HG03139 (cell line): ENCODE measurements at regions not wholly inside any gene's neighbourhood (a gene's known extent, or its start where the extent isn't known, plus 50 kb on each side); places are given as distances from the start of the nearest gene placed in this dataset.
"Not testable (repeated sequence)": the region's sequence is repeated elsewhere in the genome, so short reads cannot be mapped to it uniquely, and the experiment has no call there.

Experiments
- ATAC-seq: cut with Tn5 transposase; IDR thresholded peaks from one replicate; pipeline ENCODE4 v1.9.1; 2021; ENCODE audit not compliant: unreplicated experiment

DNA sequence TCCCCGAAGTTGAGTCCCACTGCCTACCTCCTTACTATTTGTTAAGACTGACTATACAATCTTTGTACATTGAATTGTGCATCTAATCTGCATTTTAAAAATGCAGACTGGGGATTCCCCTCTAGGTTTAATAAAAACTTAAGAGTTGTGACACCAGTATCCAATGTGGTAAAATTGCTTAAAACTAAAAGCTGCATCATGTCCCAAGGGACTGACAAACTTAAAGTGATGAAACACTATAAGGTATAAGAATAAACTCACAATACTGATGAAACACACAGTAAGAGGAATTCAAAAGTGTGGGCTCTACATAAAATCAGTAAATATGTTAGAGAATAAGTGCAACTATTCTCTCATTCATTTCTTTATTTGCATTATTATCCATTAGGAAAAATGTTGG lies 1905.1 kb downstream of the MAT2B start:
- no peak for ATAC-seq

DNA sequence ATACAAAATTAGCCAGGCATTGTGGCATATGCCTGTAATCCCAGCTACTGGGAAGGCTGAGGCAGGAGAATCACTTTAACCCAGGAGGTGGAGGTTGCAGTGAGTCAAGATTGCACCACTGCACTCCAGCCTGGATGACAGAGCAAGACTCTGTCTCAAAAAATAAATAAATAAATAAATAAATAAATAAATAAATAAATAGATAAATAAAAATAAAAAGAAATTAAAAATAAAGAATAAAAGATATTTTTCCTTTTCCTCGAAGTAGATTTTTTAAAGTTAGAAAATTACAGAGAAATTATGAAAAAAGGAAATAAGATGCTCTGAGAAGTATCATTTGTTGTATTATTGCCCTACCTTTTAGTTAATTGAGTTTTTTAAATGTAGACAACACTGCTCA lies 1906.1 kb downstream of the MAT2B start:
- not testable (repeated sequence) for ATAC-seq

DNA sequence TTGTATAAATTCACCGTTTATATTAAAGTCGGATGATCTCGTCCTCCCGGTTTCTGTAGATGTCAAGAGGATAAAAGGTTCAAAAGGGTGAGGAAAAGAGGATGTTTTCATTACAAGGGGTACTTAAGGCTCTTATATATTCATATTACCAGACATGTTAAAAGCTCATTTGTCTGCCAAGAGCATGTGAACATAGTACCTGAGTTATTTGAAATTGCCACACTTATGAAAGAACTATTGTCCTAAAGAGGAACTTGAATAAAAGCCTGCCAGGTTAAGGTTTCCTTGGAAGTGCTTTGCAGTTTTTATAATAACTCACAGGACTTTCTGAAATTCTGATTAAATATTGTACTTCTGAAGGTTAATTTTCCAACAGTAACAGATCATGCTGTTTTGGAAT lies 1915.1 kb downstream of the MAT2B start:
- ATAC-seq, result no peak

GRCh38 chr5:165423697-165424299 lies 1918.4 kb downstream of the MAT2B start:
- ATAC-seq, result no peak

- no peak for ATAC-seq
These were observed 1920.2 kb downstream of the MAT2B start for GRCh38 chr5:165425594-165425993.

DNA sequence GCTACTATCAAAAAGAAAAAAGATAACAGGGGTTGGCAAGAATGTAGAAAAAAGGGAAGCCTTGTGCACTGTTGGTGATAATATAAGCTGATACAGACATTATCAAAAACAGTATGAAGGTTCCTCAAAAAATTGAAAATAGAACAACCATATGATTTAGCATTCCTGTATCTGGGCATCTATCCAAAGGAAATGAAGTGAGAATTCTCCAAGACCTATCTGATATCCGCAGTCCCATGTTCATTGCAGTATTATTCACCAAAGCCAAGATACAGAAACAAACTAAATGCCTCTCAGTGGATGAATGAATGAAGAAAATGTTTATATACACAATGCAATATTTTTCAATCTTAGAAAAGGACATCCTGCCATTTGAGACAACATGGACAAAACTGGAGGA lies 1943.3 kb downstream of the MAT2B start:
- no peak for ATAC-seq

DNA sequence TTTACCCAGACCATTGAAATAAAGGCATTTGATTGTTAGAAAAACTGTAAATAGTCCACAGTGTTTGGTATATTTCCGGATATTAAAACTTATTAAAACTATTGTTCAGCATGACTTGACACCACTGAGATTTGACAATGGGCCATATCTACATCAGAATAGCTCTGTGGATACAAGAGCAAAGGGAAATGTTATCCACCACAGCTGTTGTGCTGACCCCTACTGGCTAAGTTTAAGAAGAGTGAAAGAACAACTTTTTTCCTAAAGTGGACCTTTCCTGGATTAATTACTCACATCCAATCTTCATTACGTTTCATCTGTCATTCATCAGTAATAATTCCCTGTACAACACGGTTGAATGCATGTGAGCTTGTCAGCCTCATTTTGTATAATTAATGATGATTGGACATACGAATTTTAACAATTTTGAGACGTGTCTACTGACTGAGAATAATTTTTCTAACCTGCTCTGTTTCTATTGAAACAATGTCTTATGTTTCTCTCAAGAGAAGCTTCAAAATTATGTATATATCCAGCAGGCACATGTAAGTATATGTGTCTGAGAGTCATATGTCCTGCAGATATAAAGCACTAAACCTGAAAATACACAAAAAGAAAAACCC lies 1952.6 kb downstream of the MAT2B start:
- ATAC-seq, result no peak

DNA sequence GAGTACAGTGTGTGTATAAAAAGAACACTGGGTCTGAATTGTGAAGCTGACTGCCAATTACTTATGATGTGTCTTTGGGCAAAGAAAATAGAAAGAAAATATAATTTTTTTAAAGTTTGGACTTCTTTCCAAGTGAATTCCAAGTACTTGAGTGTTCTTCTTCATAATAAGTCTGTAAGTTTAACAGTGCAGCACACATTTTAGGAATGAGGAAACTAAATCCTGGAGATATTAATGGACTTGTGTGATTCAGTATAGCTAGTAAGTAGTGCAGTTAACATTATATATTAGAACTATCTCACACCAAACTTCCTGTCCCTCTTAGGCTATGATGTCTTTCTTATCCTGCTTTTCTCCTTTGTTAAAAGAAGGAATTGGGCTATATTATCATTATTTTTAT lies 1953.8 kb downstream of the MAT2B start:
- no peak for ATAC-seq

- no peak for ATAC-seq
These were observed 1955.5 kb downstream of the MAT2B start for GRCh38 chr5:165460911-165461310.

- no peak for ATAC-seq
These were observed 1972.1 kb downstream of the MAT2B start for GRCh38 chr5:165477546-165477945.

DNA sequence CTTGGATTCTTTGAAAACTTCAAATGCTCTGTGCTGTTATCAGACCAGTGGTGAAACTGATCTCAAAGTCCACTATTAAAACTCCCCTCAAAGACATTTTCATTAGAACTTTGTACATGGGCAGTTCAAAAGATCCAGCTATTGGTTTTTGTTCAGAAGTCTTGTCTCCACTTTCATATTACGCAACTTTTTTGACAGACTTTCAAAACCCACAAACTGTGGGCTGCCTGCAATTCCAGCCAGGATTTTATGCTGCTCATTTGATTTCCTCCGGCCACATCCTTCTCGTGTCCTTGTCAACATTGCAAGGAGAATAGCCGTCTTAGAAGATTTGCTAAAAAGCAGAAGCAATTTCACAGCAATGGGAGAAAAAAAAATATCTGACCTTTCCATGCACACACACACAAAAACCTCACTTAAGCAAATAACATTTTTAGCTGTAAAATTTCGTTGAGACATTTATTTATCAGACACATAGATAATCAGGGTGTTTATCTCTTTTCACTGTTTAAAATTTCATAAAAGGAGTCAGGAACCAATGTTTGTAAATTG lies 1990.5 kb downstream of the MAT2B start:
- no peak for ATAC-seq

- ATAC-seq, result no peak
These were observed 1992.3 kb downstream of the MAT2B start for GRCh38 chr5:165497707-165498106.

DNA sequence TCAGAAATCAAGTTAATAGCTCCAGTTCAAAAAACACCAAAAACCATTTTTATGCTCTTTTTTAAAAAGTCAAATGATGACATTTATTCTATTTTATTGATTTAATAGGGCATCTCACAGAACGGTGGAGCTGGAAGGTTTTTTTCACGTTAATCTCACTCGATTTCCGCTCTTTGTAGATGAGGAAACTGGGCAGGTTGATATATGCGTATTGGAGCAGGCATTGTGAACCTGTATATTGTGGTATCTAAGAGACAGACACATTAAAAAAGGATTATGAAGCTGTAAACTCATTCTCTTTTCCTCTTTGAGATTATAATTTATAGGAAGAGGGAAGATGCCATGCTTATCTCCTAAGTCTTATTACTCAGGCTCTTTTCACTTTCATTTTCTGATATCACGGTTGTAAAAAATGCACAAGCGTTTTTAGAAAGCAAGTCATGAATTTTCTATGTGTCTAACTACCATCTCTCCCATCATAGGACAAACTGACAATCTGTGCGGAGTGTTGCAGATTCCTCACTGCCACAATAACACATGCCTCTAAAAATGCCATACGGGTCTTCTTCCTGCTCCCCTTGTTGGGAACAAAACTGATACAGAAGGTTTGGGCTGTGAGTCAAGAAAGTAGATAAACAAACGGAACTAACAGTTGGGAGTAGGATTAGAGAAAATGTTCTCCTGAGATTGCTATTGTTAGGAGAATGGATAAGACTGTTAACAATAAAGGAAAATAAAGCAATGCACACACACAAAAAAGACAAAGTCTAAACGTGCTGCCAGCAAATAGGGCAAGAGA lies 1997.7 kb downstream of the MAT2B start:
- ATAC-seq, result no peak

DNA sequence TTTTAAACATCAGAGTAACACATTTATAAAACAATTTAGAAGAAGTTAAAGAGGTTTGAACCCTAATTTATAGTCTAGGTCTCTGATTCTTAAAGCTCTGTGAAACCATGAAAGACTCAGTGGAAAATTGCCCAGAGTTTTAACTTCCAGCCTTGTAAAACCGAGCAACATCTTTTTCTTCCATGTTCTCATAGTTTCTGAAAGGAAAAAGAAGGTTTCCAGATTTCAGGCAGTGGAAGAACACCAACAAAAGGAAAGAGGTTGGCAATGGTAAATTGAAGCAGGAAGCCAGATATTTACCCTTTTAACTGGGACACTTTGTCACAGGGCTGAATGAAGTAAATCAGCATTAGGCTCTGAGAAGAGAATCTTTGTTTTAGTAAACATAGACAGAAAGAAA lies 1999.3 kb downstream of the MAT2B start:
- ATAC-seq, result no peak

- no peak for ATAC-seq
These were observed 2002.9 kb downstream of the MAT2B start for GRCh38 chr5:165508286-165508685.

DNA sequence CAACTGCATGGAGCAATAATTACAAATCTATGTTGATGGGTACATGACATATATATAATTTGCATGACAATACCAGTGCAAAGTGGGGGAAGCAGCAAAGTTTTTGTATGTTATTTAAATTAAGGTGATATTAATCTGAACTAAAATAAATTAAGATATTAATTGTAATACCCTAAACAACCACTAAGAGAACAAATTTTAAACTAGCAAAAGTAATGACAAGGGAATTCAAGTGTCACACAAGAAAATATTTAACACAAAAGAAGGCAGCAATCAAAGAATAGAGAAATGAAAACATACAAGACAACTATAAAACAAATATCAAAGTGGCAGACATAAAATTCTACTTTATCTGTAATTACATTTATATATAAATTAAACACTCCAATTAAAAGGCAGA lies 2003.4 kb downstream of the MAT2B start:
- ATAC-seq, result no peak

DNA sequence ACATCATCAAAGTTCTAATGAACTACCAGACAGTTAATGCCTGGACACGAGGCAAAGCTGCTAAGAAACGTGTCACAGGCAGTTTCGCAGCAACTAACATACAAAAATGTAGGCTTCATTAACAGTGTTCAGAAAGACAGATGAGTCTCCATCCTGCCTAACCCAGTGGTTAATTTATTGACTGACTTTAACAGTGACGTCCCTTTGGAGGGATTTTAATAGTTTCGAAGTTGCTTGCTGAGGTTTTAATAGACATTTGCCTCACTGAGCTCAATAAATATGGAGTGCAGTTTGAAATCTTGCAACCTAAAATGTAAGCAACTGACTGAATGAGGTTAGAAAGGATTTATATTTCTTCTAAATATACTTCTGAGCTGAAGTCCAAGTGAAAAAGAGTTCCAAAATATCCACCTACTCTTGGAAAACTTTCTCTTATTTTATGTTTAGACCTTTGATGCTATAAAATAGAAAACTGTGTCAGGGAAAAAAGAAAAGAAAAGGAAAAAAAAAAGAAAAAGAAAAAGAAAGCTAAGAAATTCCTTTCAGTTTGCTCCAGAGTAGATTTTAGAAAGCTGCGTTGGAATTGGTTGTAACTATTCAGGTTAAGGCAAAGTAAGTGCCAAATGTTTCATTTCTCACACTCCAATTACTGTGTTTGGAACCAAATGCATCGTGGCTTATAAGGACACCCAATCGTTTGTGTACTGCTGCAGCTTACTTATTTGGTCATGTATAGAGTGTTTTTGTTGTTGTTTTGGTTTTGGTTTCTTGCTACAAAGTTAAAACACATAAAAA lies 2016.6 kb downstream of the MAT2B start:
- ATAC-seq, result no peak

DNA sequence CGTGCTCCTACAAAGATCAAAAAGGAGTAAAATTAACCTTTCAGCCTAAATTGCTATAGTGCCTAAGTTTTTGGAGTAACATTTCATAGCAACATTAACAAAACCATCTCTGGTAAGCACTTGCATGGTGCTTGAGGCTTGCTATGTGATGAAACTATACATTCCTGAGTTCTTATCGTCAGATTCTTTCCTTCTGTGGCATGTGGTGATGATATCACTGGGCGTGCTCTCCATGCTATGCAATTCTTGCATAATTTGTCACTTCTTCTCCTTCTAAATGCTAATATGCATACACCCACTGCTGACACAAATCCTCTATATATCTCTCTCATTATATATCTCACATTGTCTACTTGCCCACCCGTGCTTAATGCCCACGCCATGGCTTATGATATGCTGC lies 2019.9 kb downstream of the MAT2B start:
- no peak for ATAC-seq

DNA sequence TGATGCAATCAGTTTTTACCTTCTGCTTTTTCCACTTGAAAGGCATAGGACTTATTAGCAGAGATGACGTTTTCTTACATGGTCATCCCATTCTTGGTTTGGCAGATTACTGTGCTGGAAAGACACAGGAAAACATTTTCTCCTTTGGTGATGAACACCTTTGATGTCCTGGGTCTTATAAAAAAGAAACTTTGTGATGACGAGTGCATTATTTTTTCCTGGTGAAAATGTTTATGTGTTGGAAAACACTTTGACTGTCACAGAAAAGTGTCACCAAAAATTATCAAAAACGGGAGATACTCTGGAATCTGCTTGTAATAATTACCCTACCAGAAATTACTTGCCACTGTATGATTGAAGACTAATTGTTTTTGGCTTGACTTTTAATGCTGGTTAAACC lies 2020.9 kb downstream of the MAT2B start:
- no peak for ATAC-seq

DNA sequence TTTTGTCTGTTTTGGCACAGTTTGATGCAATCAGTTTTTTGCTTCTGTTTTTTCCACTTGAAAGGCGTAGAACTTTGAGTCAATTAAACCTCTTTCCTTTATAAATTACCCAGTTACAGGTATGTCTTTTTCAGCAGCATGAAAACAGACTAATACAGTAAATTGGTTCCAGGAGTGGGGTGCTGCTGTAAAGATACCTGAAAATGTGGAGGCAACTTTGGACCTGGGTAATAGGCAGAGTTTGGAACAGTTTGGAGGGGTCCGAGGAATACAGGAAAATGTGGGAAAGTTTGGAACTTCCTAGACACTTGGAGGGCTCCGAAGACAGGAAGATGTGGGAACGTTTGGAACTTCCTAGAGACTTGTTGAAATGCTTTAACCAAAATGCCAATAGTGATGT lies 2022.2 kb downstream of the MAT2B start:
- ATAC-seq, result no peak

- ATAC-seq, result no peak
These were observed 2032.6 kb downstream of the MAT2B start for GRCh38 chr5:165538065-165538464.
